H9 (cell line): ENCODE measurements at regions not wholly inside any gene's neighbourhood (a gene's known extent, or its start where the extent isn't known, plus 50 kb on each side); places are given as distances from the start of the nearest gene placed in this dataset.

Experiments used
- DNase-seq: peaks from one replicate; pipeline ENCODE4 v3.0.0-alpha.2; 2017
- H2AFZ ChIP-seq: one replicate; pipeline ENCODE4 v1.6.1; 2013; ENCODE audit warnings: mild to moderate bottlenecking, low read length, control low read depth, moderate library complexity
- H2AK5ac ChIP-seq: 2 replicates; pipeline ENCODE4 v1.6.1; 2013; ENCODE audit warnings: low read length, control low read depth, mixed read lengths; ENCODE audit not compliant: insufficient read length
- H2BK120ac ChIP-seq: one replicate; pipeline ENCODE4 v1.6.1; 2013; ENCODE audit warnings: low read depth, mild to moderate bottlenecking, low read length, control low read depth, inconsistent platforms; ENCODE audit not compliant: poor library complexity, severe bottlenecking
- H2BK12ac ChIP-seq: 2 replicates; pipeline ENCODE4 v1.6.1; 2013; ENCODE audit warnings: low read length, control low read depth, mixed read lengths, low read depth; ENCODE audit not compliant: insufficient read length
- H2BK15ac ChIP-seq: 2 replicates; pipeline ENCODE4 v1.6.1; 2013; ENCODE audit warnings: low read depth, low read length, control low read depth
- H2BK20ac ChIP-seq: one replicate; pipeline ENCODE4 v1.6.1; 2013; ENCODE audit warnings: low read depth, mild to moderate bottlenecking, low read length, control low read depth, inconsistent platforms; ENCODE audit not compliant: poor library complexity, severe bottlenecking
- H2BK5ac ChIP-seq: 2 replicates; pipeline ENCODE4 v1.6.1; 2013; ENCODE audit warnings: low read length, control low read depth, mixed read lengths; ENCODE audit not compliant: insufficient read length
- H3K14ac ChIP-seq: 2 replicates; pipeline ENCODE4 v1.6.1; 2013; ENCODE audit warnings: low read length, control low read depth; ENCODE audit not compliant: insufficient read depth
- H3K18ac ChIP-seq: 2 replicates; pipeline ENCODE4 v1.6.1; 2013; ENCODE audit warnings: low read depth, mild to moderate bottlenecking, mixed read lengths, low read length, control low read depth; ENCODE audit not compliant: insufficient read length
- H3K23ac ChIP-seq: 2 replicates; pipeline ENCODE4 v1.6.1; 2013; ENCODE audit warnings: low read length, control low read depth, mixed read lengths, low read depth; ENCODE audit not compliant: insufficient read length
- H3K23me2 ChIP-seq: 2 replicates; pipeline ENCODE4 v1.6.1; 2013; ENCODE audit warnings: low read depth, mild to moderate bottlenecking, mixed read lengths, low read length, control low read depth; ENCODE audit not compliant: insufficient read length, poor library complexity, severe bottlenecking
- H3K27ac ChIP-seq: 2 replicates; pipeline ENCODE4 v1.5.1; 2013; ENCODE audit warnings: low read length, control low read depth, mixed read lengths, low read depth; ENCODE audit not compliant: insufficient read length
- H3K27me3 ChIP-seq: 2 replicates; pipeline ENCODE4 v1.6.1; 2013; ENCODE audit warnings: low read length, control low read depth, inconsistent platforms; ENCODE audit not compliant: insufficient read depth
- H3K4ac ChIP-seq: 2 replicates; pipeline ENCODE4 v1.6.1; 2013; ENCODE audit warnings: low read depth, mild to moderate bottlenecking, control low read depth, inconsistent platforms, low read length, moderate library complexity
- H3K4me1 ChIP-seq: 2 replicates; pipeline ENCODE4 v1.6.1; 2013; ENCODE audit warnings: low read length, control low read depth, inconsistent platforms; ENCODE audit not compliant: insufficient read depth
- H3K4me2 ChIP-seq: 2 replicates; pipeline ENCODE4 v1.6.1; 2013; ENCODE audit warnings: low read length, control low read depth, mixed read lengths; ENCODE audit not compliant: insufficient read length, insufficient read depth
- H3K56ac ChIP-seq: 2 replicates; pipeline ENCODE4 v1.6.1; 2013; ENCODE audit warnings: low read depth, mild to moderate bottlenecking, mixed read lengths, low read length, control low read depth; ENCODE audit not compliant: insufficient read length
- H3K79me1 ChIP-seq: 2 replicates; pipeline ENCODE4 v1.6.1; 2013; ENCODE audit warnings: low read depth, mild to moderate bottlenecking, moderate library complexity, low read length, control low read depth, inconsistent platforms; ENCODE audit not compliant: insufficient read depth, poor library complexity, severe bottlenecking
- H3K79me2 ChIP-seq: 2 replicates; pipeline ENCODE4 v1.6.1; 2013; ENCODE audit warnings: low read length, control low read depth, inconsistent platforms; ENCODE audit not compliant: insufficient read depth
- H3K9ac ChIP-seq: 2 replicates; pipeline ENCODE4 v1.6.1; 2013; ENCODE audit warnings: low read length, control low read depth, mixed read lengths; ENCODE audit not compliant: insufficient read length; ENCODE audit errors: extremely low read depth
- H3K9me3 ChIP-seq: one replicate; pipeline ENCODE4 v1.6.1; 2013; ENCODE audit warnings: low read depth, low read length, inconsistent platforms; ENCODE audit not compliant: control insufficient read depth
- H3T11ph ChIP-seq: one replicate; pipeline ENCODE4 v1.6.1; 2013; ENCODE audit warnings: mild to moderate bottlenecking, low read length, control low read depth, inconsistent platforms
- H4K20me1 ChIP-seq: one replicate; pipeline ENCODE4 v1.6.1; 2013; ENCODE audit not compliant: control insufficient read depth, insufficient read length, insufficient read depth
- H4K5ac ChIP-seq: 2 replicates; pipeline ENCODE4 v1.6.1; 2013; ENCODE audit warnings: low read depth, mild to moderate bottlenecking, mixed read lengths, low read length, control low read depth; ENCODE audit not compliant: insufficient read length
- H4K8ac ChIP-seq: replicated peaks from 2 replicates; pipeline ENCODE4 v1.6.1; 2013; ENCODE audit warnings: low read length, control low read depth, mixed read lengths, low read depth; ENCODE audit not compliant: insufficient read length
- H4K91ac ChIP-seq: 2 replicates; pipeline ENCODE4 v1.6.1; 2013; ENCODE audit warnings: low read depth, mild to moderate bottlenecking, moderate library complexity, mixed read lengths, low read length, control low read depth; ENCODE audit not compliant: insufficient read length
- H3K27ac Mint-ChIP-seq, 3 experiments: 2 replicates in 2 of 3; 3 replicates in 1 of 3; pipeline ENCODE4 v1.8.0; 2020 to 2021; ENCODE audit warnings: mixed read lengths in 3 of 3, mild to moderate bottlenecking in 1 of 3, moderate library complexity in 1 of 3
- H3K27me3 Mint-ChIP-seq: 2 replicates; pipeline ENCODE4 v1.8.0; 2021; ENCODE audit warnings: low read depth, mild to moderate bottlenecking, moderate library complexity, mixed read lengths
- H3K36me3 Mint-ChIP-seq, 3 experiments: 2 replicates in 2 of 3; 3 replicates in 1 of 3; pipeline ENCODE4 v1.8.0; 2020 to 2021; ENCODE audit warnings: low read depth in 3 of 3, mixed read lengths in 3 of 3; ENCODE audit not compliant: insufficient read depth in 1 of 3
- H3K4me1 Mint-ChIP-seq, 2 experiments: 2 replicates each; pipeline ENCODE4 v1.8.0; 2020; ENCODE audit warnings: mixed read lengths in 2 of 2
- H3K4me3 Mint-ChIP-seq, 2 experiments: 2 replicates in 1 of 2; 3 replicates in 1 of 2; pipeline ENCODE4 v1.8.0; 2020 to 2021; ENCODE audit warnings: mild to moderate bottlenecking in 2 of 2, mixed read lengths in 2 of 2, moderate library complexity in 1 of 2
- H3K9me3 Mint-ChIP-seq, 2 experiments: 2 replicates in 1 of 2; 3 replicates in 1 of 2; pipeline ENCODE4 v1.8.0; 2020; ENCODE audit warnings: mild to moderate bottlenecking in 2 of 2, mixed read lengths in 2 of 2, moderate library complexity in 1 of 2
- WGBS: extraction: QIAGEN DNeasy Blood & Tissue Kit; methylation state at CpG from one replicate; pipeline ENCODE4 v1.1.7; 2013; ENCODE audit warnings: missing lambda C conversion rate, low lambda C conversion rate, mixed read lengths; ENCODE audit not compliant: insufficient read length; ENCODE audit errors: extremely low coverage; 5-methylcytosine and 5-hydroxymethylcytosine counted together
- TF ChIP-seq, protein P1 (sequence below): fragments of 200-600 bp; sonication (generic); conservative IDR thresholded peaks from 3 replicates; pipeline ENCODE4 v1.8.0; 2021; ENCODE audit warnings: antibody characterized with exemption, mild to moderate bottlenecking

DNA sequence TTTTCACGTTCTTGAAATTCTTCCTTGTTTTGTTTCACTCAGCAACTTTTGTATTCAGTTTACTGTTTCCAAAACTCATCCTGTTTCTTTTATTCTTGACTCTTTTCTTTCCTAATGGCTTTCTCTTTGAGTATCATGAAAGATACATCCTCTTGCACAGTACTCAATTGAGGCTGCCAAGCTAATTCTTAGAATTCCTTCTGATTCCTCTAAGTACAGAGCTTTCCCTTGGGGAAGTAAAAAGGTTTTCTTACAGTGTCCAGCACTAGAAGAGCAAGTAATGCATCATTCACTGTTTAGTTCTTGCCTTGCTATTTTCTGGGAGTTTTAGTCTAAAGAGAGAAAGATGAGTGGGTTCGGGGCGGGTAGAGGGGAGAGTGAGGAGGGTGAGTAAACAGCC lies 154.1 kb downstream of the NEDD1 start:
- H3K23ac ChIP-seq = no peak overlapping the region
- H2AFZ ChIP-seq = no peak overlapping the region

More for the DNA sequence above, 154.1 kb downstream of the NEDD1 start:
- TF ChIP-seq, protein P1, sequence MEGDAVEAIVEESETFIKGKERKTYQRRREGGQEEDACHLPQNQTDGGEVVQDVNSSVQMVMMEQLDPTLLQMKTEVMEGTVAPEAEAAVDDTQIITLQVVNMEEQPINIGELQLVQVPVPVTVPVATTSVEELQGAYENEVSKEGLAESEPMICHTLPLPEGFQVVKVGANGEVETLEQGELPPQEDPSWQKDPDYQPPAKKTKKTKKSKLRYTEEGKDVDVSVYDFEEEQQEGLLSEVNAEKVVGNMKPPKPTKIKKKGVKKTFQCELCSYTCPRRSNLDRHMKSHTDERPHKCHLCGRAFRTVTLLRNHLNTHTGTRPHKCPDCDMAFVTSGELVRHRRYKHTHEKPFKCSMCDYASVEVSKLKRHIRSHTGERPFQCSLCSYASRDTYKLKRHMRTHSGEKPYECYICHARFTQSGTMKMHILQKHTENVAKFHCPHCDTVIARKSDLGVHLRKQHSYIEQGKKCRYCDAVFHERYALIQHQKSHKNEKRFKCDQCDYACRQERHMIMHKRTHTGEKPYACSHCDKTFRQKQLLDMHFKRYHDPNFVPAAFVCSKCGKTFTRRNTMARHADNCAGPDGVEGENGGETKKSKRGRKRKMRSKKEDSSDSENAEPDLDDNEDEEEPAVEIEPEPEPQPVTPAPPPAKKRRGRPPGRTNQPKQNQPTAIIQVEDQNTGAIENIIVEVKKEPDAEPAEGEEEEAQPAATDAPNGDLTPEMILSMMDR = no peak
- no peak overlapping the region for H3K14ac ChIP-seq
- H3K4me2 ChIP-seq = no peak overlapping the region
- H4K5ac ChIP-seq = no peak overlapping the region
- Mint-ChIP-seq H3K27ac (no peak overlapping the region; a peak in 1 of 7 replicates), H3K4me1 (peaks cover 6 to 11% of the 10 kb centered on the region in 2 experiments; a peak in 2 of 4 replicates), H3K27me3 (no peaks in the 10 kb centered on the region), H3K4me3 (no peak overlapping the region), H3K9me3 (peaks cover 8 to 11% of the 10 kb centered on the region in 2 experiments; a peak in 3 of 5 replicates), H3K36me3 (peaks cover 4 to 12% (median 7%) of the 10 kb centered on the region in 3 experiments; a peak in 4 of 7 replicates)
- no peak overlapping the region for H3K27ac ChIP-seq
- no peaks in the 10 kb centered on the region for H3K79me1 ChIP-seq
- H3K23me2 ChIP-seq = no peaks in the 10 kb centered on the region
- DNase-seq = no peak
- no peak overlapping the region for H2BK5ac ChIP-seq
- H3K27me3 ChIP-seq = no peaks in the 10 kb centered on the region
- H3T11ph ChIP-seq = no peak overlapping the region
- no peak overlapping the region for H4K8ac ChIP-seq
- H3K4ac ChIP-seq = no peak overlapping the region
- no peak overlapping the region for H2BK20ac ChIP-seq
- H3K79me2 ChIP-seq = no peaks in the 10 kb centered on the region
- no peaks in the 10 kb centered on the region for H3K4me1 ChIP-seq
- H3K9ac ChIP-seq = no peak overlapping the region
- H2BK15ac ChIP-seq = no peak overlapping the region
- no peak overlapping the region for H2AK5ac ChIP-seq
- H2BK120ac ChIP-seq = no peak overlapping the region
- no peaks in the 10 kb centered on the region for H3K9me3 ChIP-seq
- H4K20me1 ChIP-seq = no peaks in the 10 kb centered on the region
- H3K18ac ChIP-seq = no peak overlapping the region
- H2BK12ac ChIP-seq = no peak overlapping the region
- no peak overlapping the region for H4K91ac ChIP-seq
- H3K56ac ChIP-seq = no peak overlapping the region
- WGBS = no CpG with 5 or more reads among the region's 3 CpGs
